ENCODE measurements at regions not wholly inside any gene's neighbourhood (a gene's known extent, or its start where the extent isn't known, plus 50 kb on each side); places are given as distances from the start of the nearest gene placed in this dataset.

- TF ChIP-seq FOXK2 (IDR thresholded peaks at IDR 0.05) (no peak), EZH2 (IDR thresholded peaks at IDR 0.05; ENCODE audit: borderline replicate concordance, control insufficient read depth, low read depth, low read length) (no peak), POLR2AphosphoS5 (IDR thresholded peaks at IDR 0.05; ENCODE audit: low read length) (no peak), MXI1 (IDR thresholded peaks at IDR 0.05; ENCODE audit: low read depth, low read length) (no peak), SP1 (IDR thresholded peaks at IDR 0.05; ENCODE audit: low read depth, low read length) (no peak), CTCF (IDR thresholded peaks at IDR 0.05 in 2 of 3, conservative IDR thresholded peaks at IDR 0.05 in 1 of 3; ENCODE audit: control insufficient read depth in 2 of 3, extremely low read depth in 1 of 3, insufficient read depth in 1 of 3, low read depth in 3 of 3, low read length in 3 of 3) (no peak), NRF1 (conservative IDR thresholded peaks at IDR 0.05; ENCODE audit: low read depth, low read length) (no peak), TBL1XR1 (IDR thresholded peaks at IDR 0.05; ENCODE audit: low read depth, low read length) (no peak), TAF1 (IDR thresholded peaks at IDR 0.05; ENCODE audit: borderline replicate concordance, low read depth, low read length) (no peak), DPF2 (IDR thresholded peaks at IDR 0.05) (no peak), RELA (IDR thresholded peaks at IDR 0.05; ENCODE audit: borderline replicate concordance, partially characterized antibody) (no peak), MTA2 (IDR thresholded peaks at IDR 0.05; ENCODE audit: low read depth) (peak; percentile 50; the same call in 1 of the 2 replicates), POLR2A (IDR thresholded peaks at IDR 0.05; ENCODE audit: low read depth, low read length) (no peak), SMARCA5 (IDR thresholded peaks at IDR 0.05) (0 out of 2 replicates have a peak, but pooled peaks have one; percentile 41)
Measured at GRCh38 chr3:150074277-150074676, 103.6 kb upstream of the PFN2 start.
